HCT116 (cell line): ENCODE measurements at regions not wholly inside any gene's neighbourhood (a gene's known extent, or its start where the extent isn't known, plus 50 kb on each side); places are given as distances from the start of the nearest gene placed in this dataset.
"Not testable (repeated sequence)": the region's sequence is repeated elsewhere in the genome, so short reads cannot be mapped to it uniquely, and the experiment has no call there.

Experiments
- ATAC-seq: fragments of 200-7000 bp; cut with Tn5 transposase; 2 replicates; pipeline ENCODE4 v1.9.1; 2020; ENCODE audit warnings: mild to moderate bottlenecking, moderate library complexity
- BruUV-seq: library from RNA; stranded (reverse); fragments of 400-500 nt; replicated peaks from 2 replicates; lab custom pipeline; 2021; lab: Mats Ljungman, UMichigan
- CTCF ChIA-PET: fragments of 300-600 bp; sonication (Branson Sonifier 250); formaldehyde crosslinking; loops from one replicate; lab custom pipeline; 2021; ENCODE audit warnings: antibody characterized with exemption; lab: Charles Lee
- POLR2A ChIA-PET: fragments of 300-600, 350-600 bp; sonication (Branson Sonifier 250); formaldehyde crosslinking; loops from one replicate; lab custom pipeline; 2021; ENCODE audit warnings: antibody characterized with exemption; lab: Charles Lee
- RAD21 ChIA-PET, 2 experiments: fragments of 300-600 bp; sonication (Branson Sonifier 250); formaldehyde crosslinking; loops; one replicate each; lab custom pipeline; 2023; ENCODE audit warnings: low total read pairs in 2 of 2; ENCODE audit not compliant: uncharacterized antibody in 2 of 2, unreplicated experiment in 2 of 2, low non-redundant PET in 1 of 2; lab: Charles Lee
- DNase-seq: peaks from one replicate; pipeline ENCODE4 v3.0.0-alpha.2; 2010; ENCODE audit warnings: low read depth, low spot score
- H2AFZ ChIP-seq: fragments of 200-600 bp; shearing (Covaris generic), sonication (generic); 2 replicates; pipeline ENCODE4 v1.6.1; 2017; ENCODE audit warnings: low read depth, mixed run types, mixed read lengths, antibody characterized with exemption, low read length; ENCODE audit not compliant: poor library complexity, severe bottlenecking
- H3K27ac ChIP-seq: 2 replicates; pipeline ENCODE4 v1.5.1; 2012; ENCODE audit warnings: low read depth, low read length
- H3K27me3 ChIP-seq: fragments of 200-600 bp; sonication (generic); 2 replicates; pipeline ENCODE4 v1.6.1; 2016; ENCODE audit warnings: mixed run types, low read length, mixed read lengths; ENCODE audit not compliant: insufficient read depth
- H3K36me3 ChIP-seq, 2 experiments: fragments of 200-500 bp in 1 of 2; fragments of 200-600 bp in 1 of 2; sonication (Bioruptor generic) in 1 of 2; sonication (generic) in 1 of 2; 2 replicates each; pipeline versions ENCODE4 v1.5.1 to v1.6.1; 2014 to 2016; ENCODE audit warnings: low read length in 2 of 2, inconsistent platforms in 1 of 2, mixed read lengths in 1 of 2, mixed run types in 1 of 2; ENCODE audit not compliant: insufficient read depth in 2 of 2, control insufficient read depth in 1 of 2
- H3K4me1 ChIP-seq, 2 experiments: fragments of 200-600 bp in 1 of 2; sonication (generic) in 1 of 2; 2 replicates each; pipeline versions ENCODE4 v1.5.1 to v1.6.1; 2012 to 2017; ENCODE audit warnings: low read length in 2 of 2, inconsistent platforms in 1 of 2, mild to moderate bottlenecking in 1 of 2, mixed read lengths in 1 of 2, mixed run types in 1 of 2, moderate library complexity in 1 of 2; ENCODE audit not compliant: insufficient read depth in 2 of 2, control insufficient read depth in 1 of 2
- H3K4me2 ChIP-seq: fragments of 200-600 bp; sonication (generic); 2 replicates; pipeline ENCODE4 v1.6.1; 2017; ENCODE audit warnings: mixed run types, low read length, mixed read lengths
- H3K4me3 ChIP-seq, 2 experiments: fragments of 200-600 bp in 1 of 2; sonication (generic) in 1 of 2; replicated peaks in 1 of 2; 2 replicates each; pipeline ENCODE4 v1.5.1; 2011 to 2016; ENCODE audit warnings: low read length in 2 of 2, control low read depth in 1 of 2, low read depth in 1 of 2, mild to moderate bottlenecking in 1 of 2, mixed read lengths in 1 of 2, mixed run types in 1 of 2
- H3K79me2 ChIP-seq: fragments of 200-600 bp; sonication (generic); 2 replicates; pipeline ENCODE4 v1.6.1; 2017; ENCODE audit warnings: mild to moderate bottlenecking, mixed run types, low read length, moderate library complexity, mixed read lengths; ENCODE audit not compliant: insufficient read depth
- H3K9ac ChIP-seq: fragments of 200-600 bp; sonication (generic); 2 replicates; pipeline ENCODE4 v1.6.1; 2016; ENCODE audit warnings: low read length, mixed read lengths
- H3K9me2 ChIP-seq: fragments of 200-600 bp; sonication (generic), shearing (Covaris generic); 2 replicates; pipeline ENCODE4 v1.6.1; 2017; ENCODE audit warnings: mixed run types, mild to moderate bottlenecking, moderate library complexity; ENCODE audit not compliant: insufficient read depth
- H3K9me3 ChIP-seq, 2 experiments: fragments of 200-500 bp in 1 of 2; fragments of 200-600 bp in 1 of 2; sonication (Bioruptor generic) in 1 of 2; sonication (generic) in 1 of 2; 2 replicates each; pipeline ENCODE4 v1.6.1; 2014 to 2017; ENCODE audit warnings: low read length in 2 of 2, mixed read lengths in 2 of 2, inconsistent platforms in 1 of 2, low read depth in 1 of 2, mild to moderate bottlenecking in 1 of 2, mixed run types in 1 of 2, moderate library complexity in 1 of 2; ENCODE audit not compliant: control insufficient read depth in 1 of 2, insufficient read depth in 1 of 2
- H4K20me1 ChIP-seq: fragments of 200-600 bp; sonication (generic), shearing (Covaris generic); 2 replicates; pipeline ENCODE4 v1.6.1; 2017; ENCODE audit warnings: mixed run types, mild to moderate bottlenecking, moderate library complexity; ENCODE audit not compliant: insufficient read depth
- EZH2phosphoT487 ChIP-seq: fragments of 200-600 bp; IDR thresholded peaks from 2 replicates; pipeline ENCODE4 v1.6.1; 2018; ENCODE audit warnings: antibody characterized with exemption, borderline replicate concordance
- POLR2A ChIP-seq: IDR thresholded peaks from 2 replicates; pipeline ENCODE4 v1.7.0; 2011; ENCODE audit warnings: borderline replicate concordance; ENCODE audit not compliant: insufficient read depth, insufficient read length; ENCODE audit errors: extremely low read depth
- POLR2AphosphoS5 ChIP-seq: IDR thresholded peaks from 2 replicates; pipeline ENCODE4 v1.6.1; 2011; ENCODE audit warnings: mild to moderate bottlenecking, low read depth, low read length, moderate library complexity
- SRF ChIP-seq: IDR thresholded peaks from 2 replicates; pipeline ENCODE4 v1.6.1; 2012; ENCODE audit warnings: low read depth
- YY1 ChIP-seq: IDR thresholded peaks from 2 replicates; pipeline ENCODE4 v1.6.1; 2011; ENCODE audit warnings: low read length, low read depth, moderate library complexity, mild to moderate bottlenecking; ENCODE audit not compliant: insufficient replicate concordance; ENCODE audit errors: extremely low read depth
- ZNF274 ChIP-seq: fragments of 200-500 bp; sonication (Bioruptor generic); IDR thresholded peaks from 2 replicates; pipeline ENCODE4 v1.6.1; 2014; ENCODE audit warnings: mild to moderate bottlenecking, low read depth, low read length, inconsistent platforms
- intact Hi-C: fragments of 100-400 bp; cut with micrococcal nuclease; formaldehyde crosslinking; loops from 2 replicates; pipeline ENCODE4 v1.10.0; 2022
- TF ChIP-seq, protein P1 (sequence below): IDR thresholded peaks from 2 replicates; pipeline ENCODE4 v1.6.1; 2012
- TF ChIP-seq, protein P2 (sequence below): IDR thresholded peaks from 2 replicates; pipeline ENCODE4 v1.6.1; 2012; ENCODE audit warnings: low read depth

DNA sequence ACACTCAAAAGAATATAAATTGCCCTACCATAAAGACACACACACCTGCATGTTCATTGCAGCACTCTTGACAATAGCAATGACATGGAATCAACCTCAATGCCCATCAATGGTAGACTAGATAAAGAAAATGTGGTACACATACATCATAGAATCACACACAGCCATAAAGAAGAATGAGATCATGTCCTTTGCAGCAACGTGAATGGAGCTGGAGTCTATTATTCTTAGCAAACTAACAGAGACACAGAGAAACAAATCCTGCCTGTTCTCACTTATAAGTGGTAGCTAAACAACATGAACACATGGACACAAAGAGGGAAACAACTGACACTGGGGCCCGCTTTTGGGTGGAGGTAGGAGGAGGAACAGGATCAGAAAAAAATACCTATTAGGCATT, 2062.2 kb upstream of the CDH6 start (continued):
- TF ChIP-seq, protein P1, sequence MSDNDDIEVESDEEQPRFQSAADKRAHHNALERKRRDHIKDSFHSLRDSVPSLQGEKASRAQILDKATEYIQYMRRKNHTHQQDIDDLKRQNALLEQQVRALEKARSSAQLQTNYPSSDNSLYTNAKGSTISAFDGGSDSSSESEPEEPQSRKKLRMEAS: no peak

DNA sequence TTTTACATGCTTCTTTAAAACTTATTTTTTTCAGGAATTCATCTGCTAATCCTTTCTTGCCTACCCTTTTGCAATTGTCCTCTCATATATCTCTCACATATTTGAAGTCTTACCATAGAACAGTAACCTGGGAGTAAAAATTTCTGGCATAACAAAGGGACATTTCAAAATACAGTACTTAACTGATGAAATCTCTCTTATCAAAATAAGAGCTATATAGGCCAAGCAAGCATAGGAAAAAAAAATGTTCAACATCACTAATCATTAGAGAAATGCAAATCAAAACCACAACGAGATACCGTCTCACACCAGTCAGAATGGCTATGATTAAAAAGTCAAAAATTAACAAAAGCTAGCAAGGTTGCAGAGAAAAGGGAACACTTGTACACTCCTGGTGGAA, 2062.7 kb upstream of the CDH6 start:
- RAD21 ChIA-PET: no interaction called here
- Histone ChIP-seq H3K9ac (no peak overlapping the region), H3K36me3 (no peaks in the 10 kb centered on the region), H3K27me3 (no peaks in the 10 kb centered on the region), H3K4me3 (no peak overlapping the region), H3K4me2 (no peak overlapping the region), H3K9me3 (peaks cover 11 to 14% of the 10 kb centered on the region in 2 experiments; a peak in 2 of 4 replicates)
- DNase-seq (no peak), ATAC-seq (no peak)
- intact Hi-C loops: no loop called here
- no TSS peak for BruUV-seq
- TF ChIP-seq ZNF274 (no peak), SRF (no peak), POLR2A (no peak), EZH2phosphoT487 (no peak), YY1 (no peak), POLR2AphosphoS5 (no peak)
- TF ChIP-seq, protein P2, sequence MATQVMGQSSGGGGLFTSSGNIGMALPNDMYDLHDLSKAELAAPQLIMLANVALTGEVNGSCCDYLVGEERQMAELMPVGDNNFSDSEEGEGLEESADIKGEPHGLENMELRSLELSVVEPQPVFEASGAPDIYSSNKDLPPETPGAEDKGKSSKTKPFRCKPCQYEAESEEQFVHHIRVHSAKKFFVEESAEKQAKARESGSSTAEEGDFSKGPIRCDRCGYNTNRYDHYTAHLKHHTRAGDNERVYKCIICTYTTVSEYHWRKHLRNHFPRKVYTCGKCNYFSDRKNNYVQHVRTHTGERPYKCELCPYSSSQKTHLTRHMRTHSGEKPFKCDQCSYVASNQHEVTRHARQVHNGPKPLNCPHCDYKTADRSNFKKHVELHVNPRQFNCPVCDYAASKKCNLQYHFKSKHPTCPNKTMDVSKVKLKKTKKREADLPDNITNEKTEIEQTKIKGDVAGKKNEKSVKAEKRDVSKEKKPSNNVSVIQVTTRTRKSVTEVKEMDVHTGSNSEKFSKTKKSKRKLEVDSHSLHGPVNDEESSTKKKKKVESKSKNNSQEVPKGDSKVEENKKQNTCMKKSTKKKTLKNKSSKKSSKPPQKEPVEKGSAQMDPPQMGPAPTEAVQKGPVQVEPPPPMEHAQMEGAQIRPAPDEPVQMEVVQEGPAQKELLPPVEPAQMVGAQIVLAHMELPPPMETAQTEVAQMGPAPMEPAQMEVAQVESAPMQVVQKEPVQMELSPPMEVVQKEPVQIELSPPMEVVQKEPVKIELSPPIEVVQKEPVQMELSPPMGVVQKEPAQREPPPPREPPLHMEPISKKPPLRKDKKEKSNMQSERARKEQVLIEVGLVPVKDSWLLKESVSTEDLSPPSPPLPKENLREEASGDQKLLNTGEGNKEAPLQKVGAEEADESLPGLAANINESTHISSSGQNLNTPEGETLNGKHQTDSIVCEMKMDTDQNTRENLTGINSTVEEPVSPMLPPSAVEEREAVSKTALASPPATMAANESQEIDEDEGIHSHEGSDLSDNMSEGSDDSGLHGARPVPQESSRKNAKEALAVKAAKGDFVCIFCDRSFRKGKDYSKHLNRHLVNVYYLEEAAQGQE: no peak
- TF ChIP-seq, all 23 proteins: peak for 0
- ChIA-PET POLR2A (no interaction called here), CTCF (no interaction called here)
- Histone ChIP-seq H3K27ac (no peak overlapping the region), H3K9me2 (no peaks in the 10 kb centered on the region), H2AFZ (no peak overlapping the region), H3K79me2 (no peaks in the 10 kb centered on the region), H4K20me1 (no peaks in the 10 kb centered on the region; the same call in 1 of the 2 replicates), H3K4me1 (no peaks in the 10 kb centered on the region)

DNA sequence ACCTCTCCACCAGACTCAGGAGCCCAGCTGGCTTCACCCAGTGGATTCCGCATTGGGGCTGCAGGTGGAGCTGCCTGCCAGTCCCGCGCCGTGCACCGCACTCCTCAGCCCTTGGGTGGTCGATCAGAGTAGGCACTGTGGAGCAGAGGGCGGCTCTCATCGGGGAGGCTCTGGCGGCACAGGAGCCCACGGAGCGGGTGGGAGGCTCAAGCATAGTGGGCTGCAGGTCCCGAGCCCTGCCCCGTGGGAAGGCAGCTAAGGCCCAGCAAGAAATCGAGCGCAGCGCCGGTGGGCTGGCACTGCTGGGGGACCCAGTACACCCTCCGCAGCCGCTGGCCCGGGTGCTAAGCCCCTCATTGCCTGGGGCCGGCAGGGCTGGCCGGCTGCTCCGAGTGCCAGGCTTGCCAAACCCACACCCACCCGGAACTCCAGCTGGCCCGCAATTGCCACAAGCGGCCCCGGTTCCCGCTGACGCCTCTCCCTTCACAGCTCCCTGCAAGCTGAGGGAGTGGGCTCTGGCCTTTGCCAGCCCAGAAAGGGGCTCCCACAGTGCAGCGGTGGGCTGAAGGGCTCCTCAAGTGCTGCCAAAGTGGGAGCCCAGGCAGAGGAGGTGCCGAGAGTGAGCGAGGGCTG, 2065.8 kb upstream of the CDH6 start:
- intact Hi-C loops, ATAC-seq, POLR2A ChIA-PET: not testable (repeated sequence)

DNA sequence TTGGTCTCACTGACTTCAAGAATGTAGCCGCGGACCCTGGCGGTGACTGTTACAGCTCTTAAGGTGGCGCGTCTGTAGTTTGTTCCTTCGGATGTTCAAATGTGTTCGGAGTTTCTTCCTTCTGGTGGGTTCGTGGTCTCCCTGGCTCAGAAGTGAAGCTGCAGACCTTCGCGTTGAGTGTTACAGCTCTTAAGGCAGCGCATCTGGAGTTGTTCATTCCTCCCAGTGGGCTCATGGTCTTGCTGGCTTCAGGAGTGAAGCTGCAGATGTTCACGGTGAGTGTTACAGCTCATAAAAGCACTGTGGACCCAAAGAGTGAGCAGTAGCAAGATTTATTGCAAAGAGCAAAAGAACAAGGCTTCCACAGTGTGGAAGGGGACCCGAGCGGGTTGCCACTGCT, 2067.0 kb upstream of the CDH6 start:
- H3K9me2 ChIP-seq, ATAC-seq, POLR2A ChIA-PET, H3K4me1 ChIP-seq, RAD21 ChIA-PET, H3K27me3 ChIP-seq, H3K9ac ChIP-seq, H3K79me2 ChIP-seq, H2AFZ ChIP-seq, H3K4me3 ChIP-seq, CTCF ChIA-PET, H3K36me3 ChIP-seq, H3K27ac ChIP-seq, DNase-seq, intact Hi-C loops, H4K20me1 ChIP-seq, BruUV-seq, H3K4me2 ChIP-seq: not testable (repeated sequence)
- peaks cover 0 to 11% of the 10 kb centered on the region in 2 experiments; a peak in 2 of 4 replicates for H3K9me3 ChIP-seq

More for the DNA sequence above, 2065.8 kb upstream of the CDH6 start:
- H2AFZ ChIP-seq, H3K27ac ChIP-seq, H3K4me2 ChIP-seq, H3K4me1 ChIP-seq, BruUV-seq, CTCF ChIA-PET, DNase-seq, H3K36me3 ChIP-seq, RAD21 ChIA-PET, H3K9ac ChIP-seq, H3K9me2 ChIP-seq, H3K79me2 ChIP-seq, H3K4me3 ChIP-seq, H3K27me3 ChIP-seq, H3K9me3 ChIP-seq, H4K20me1 ChIP-seq: not testable (repeated sequence)
